ENCODE measurements at regions not wholly inside any gene's neighbourhood (a gene's known extent, or its start where the extent isn't known, plus 50 kb on each side); places are given as distances from the start of the nearest gene placed in this dataset.

- no peak for DNase-seq (ENCODE audit: extremely low spot score)
- Histone ChIP-seq H3K4me1 (no peaks in the 10 kb centered on the region), H3K27me3 (no peaks in the 10 kb centered on the region), H3K27ac (replicated peaks in 1 of 4) (no peak overlapping the region), H3K4me3 (no peak overlapping the region), H3K9me3 (peaks cover 0 to 2% (median under 1%) of the 10 kb centered on the region in 4 donors), H3K36me3 (no peaks in the 10 kb centered on the region)
- TF ChIP-seq POLR2A (IDR thresholded peaks at IDR 0.05; ENCODE audit: low read depth) = no peak
- TF ChIP-seq POLR2AphosphoS5 (IDR thresholded peaks at IDR 0.05) = no peak
- TF ChIP-seq EP300 (IDR thresholded peaks at IDR 0.05) = no peak
- TF ChIP-seq CTCF (IDR thresholded peaks at IDR 0.05) = no peak
- intact Hi-C loops (cut with DNase I) = no loop called here
- WGBS = 42% methylated on average over 1 of the region's 1 CpG
Observed at GRCh38 chr10:106111246-106111645, 1053.3 kb downstream of the SORCS1 start.

- no peak for DNase-seq (ENCODE audit: extremely low spot score)
- Histone ChIP-seq H3K4me1 (no peaks in the 10 kb centered on the region), H3K27ac (replicated peaks in 1 of 4) (no peak overlapping the region), H3K36me3 (no peaks in the 10 kb centered on the region), H3K4me3 (no peak overlapping the region), H3K27me3 (no peaks in the 10 kb centered on the region), H3K9me3 (no peaks in the 10 kb centered on the region)
- TF ChIP-seq CTCF (IDR thresholded peaks at IDR 0.05) = no peak
- no peak for TF ChIP-seq POLR2AphosphoS5 (IDR thresholded peaks at IDR 0.05)
- TF ChIP-seq POLR2A (IDR thresholded peaks at IDR 0.05; ENCODE audit: low read depth) = no peak
- intact Hi-C loops (cut with DNase I) = no loop called here
Observed at GRCh38 chr10:106107706-106108105, 1056.8 kb downstream of the SORCS1 start.

GRCh38 chr10:106106114-106106513 is 1058.4 kb downstream of the SORCS1 start:
- no peak overlapping the region for H3K4me3 ChIP-seq
- intact Hi-C loops (cut with DNase I) = no loop called here
- no peaks in the 10 kb centered on the region for H3K36me3 ChIP-seq
- H3K27me3 ChIP-seq = no peaks in the 10 kb centered on the region
- H3K4me1 ChIP-seq = no peaks in the 10 kb centered on the region
- TF ChIP-seq POLR2AphosphoS5 (IDR thresholded peaks at IDR 0.05) = no peak
- TF ChIP-seq EP300 (IDR thresholded peaks at IDR 0.05) = no peak
- no peak for TF ChIP-seq CTCF (IDR thresholded peaks at IDR 0.05)
- no peak overlapping the region for H3K27ac ChIP-seq (replicated peaks in 1 of 4)
- no peaks in the 10 kb centered on the region for H3K9me3 ChIP-seq
- no peak for DNase-seq (ENCODE audit: extremely low spot score)
- 80% methylated on average over 2 of the region's 2 CpGs for WGBS

GRCh38 chr10:106089855-106090254 is 1074.7 kb downstream of the SORCS1 start:
- TF ChIP-seq EP300 (IDR thresholded peaks at IDR 0.05) (no peak), POLR2AphosphoS5 (IDR thresholded peaks at IDR 0.05) (no peak), CTCF (IDR thresholded peaks at IDR 0.05) (no peak), POLR2A (IDR thresholded peaks at IDR 0.05; ENCODE audit: low read depth) (no peak)
- no peak for DNase-seq (ENCODE audit: extremely low spot score)
- intact Hi-C loops (cut with DNase I) = no loop called here

GRCh38 chr10:106086391-106086790 is 1078.1 kb downstream of the SORCS1 start:
- no peaks in the 10 kb centered on the region for H3K9me3 ChIP-seq
- H3K4me1 ChIP-seq = no peaks in the 10 kb centered on the region
- TF ChIP-seq CTCF (IDR thresholded peaks at IDR 0.05) (no peak), POLR2A (IDR thresholded peaks at IDR 0.05; ENCODE audit: low read depth) (no peak), EP300 (IDR thresholded peaks at IDR 0.05) (no peak), POLR2AphosphoS5 (IDR thresholded peaks at IDR 0.05) (no peak)
- 93% methylated on average over 1 of the region's 1 CpG for WGBS
- no peaks in the 10 kb centered on the region for H3K27me3 ChIP-seq
- no peaks in the 10 kb centered on the region for H3K36me3 ChIP-seq
- no peak for DNase-seq (ENCODE audit: extremely low spot score)
- intact Hi-C loops (cut with DNase I) = no loop called here
- no peak overlapping the region for H3K4me3 ChIP-seq
- H3K27ac ChIP-seq (replicated peaks in 1 of 4) = no peak overlapping the region

More at GRCh38 chr10:106089855-106090254, 1074.7 kb downstream of the SORCS1 start:
- Histone ChIP-seq H3K27me3 (no peaks in the 10 kb centered on the region), H3K9me3 (no peaks in the 10 kb centered on the region), H3K4me1 (no peaks in the 10 kb centered on the region), H3K4me3 (no peak overlapping the region), H3K27ac (replicated peaks in 1 of 4) (no peak overlapping the region), H3K36me3 (no peaks in the 10 kb centered on the region)

Data from esophagus muscularis mucosa (tissue), 4 donors.